B cell (primary cell): ENCODE measurements at regions not wholly inside any gene's neighbourhood (a gene's known extent, or its start where the extent isn't known, plus 50 kb on each side); places are given as distances from the start of the nearest gene placed in this dataset.

Source experiments
- ATAC-seq: fragments of 200-7000 bp; cut with Tn5 transposase; one replicate; pipeline ENCODE4 v1.10.0; 2021; ENCODE audit warnings: low read depth, mild to moderate bottlenecking, moderate number of reproducible peaks, moderate library complexity
- CTCF ChIA-PET: fragments of 350-600 bp; sonication (Branson Sonifier 250); formaldehyde crosslinking; loops from one replicate; lab custom pipeline; 2021; ENCODE audit warnings: antibody characterized with exemption, inconsistent platforms; lab: Charles Lee
- POLR2A ChIA-PET: fragments of 350-600 bp; sonication (Branson Sonifier 250); formaldehyde crosslinking; loops from one replicate; lab custom pipeline; 2021; ENCODE audit warnings: antibody characterized with exemption; lab: Charles Lee
- DNase-seq: peaks from one replicate; pipeline ENCODE4 v3.0.0; 2013
- H2AFZ ChIP-seq: 2 replicates; pipeline ENCODE4 v1.6.1; 2012; ENCODE audit warnings: mild to moderate bottlenecking, low read depth, low read length; ENCODE audit not compliant: insufficient read depth, poor library complexity, severe bottlenecking
- H3K27ac ChIP-seq, 2 donors: 1 replicate in 1 of 2; 2 replicates in 1 of 2; pipeline ENCODE4 v1.5.1; 2012 to 2013; ENCODE audit warnings: low read length in 2 of 2, mild to moderate bottlenecking in 2 of 2, moderate library complexity in 1 of 2
- H3K27me3 ChIP-seq, 4 experiments: fragments of 200-600 bp in 1 of 4; sonication (generic) in 1 of 4; replicated peaks in 1 of 4; 1 replicate in 2 of 4; 2 replicates in 2 of 4; pipeline versions ENCODE4 v1.6.1 to v1.7.0; 2013 to 2016; ENCODE audit warnings: low read length in 3 of 4, mild to moderate bottlenecking in 2 of 4, mixed read lengths in 1 of 4, moderate library complexity in 1 of 4; ENCODE audit not compliant: insufficient read depth in 4 of 4, control insufficient read depth in 3 of 4; ENCODE audit errors: control extremely low read depth in 1 of 4
- H3K36me3 ChIP-seq, 2 experiments: replicated peaks in 1 of 2; 1 replicate in 1 of 2; 2 replicates in 1 of 2; pipeline versions ENCODE4 v1.6.1 to v1.7.1; 2013; ENCODE audit warnings: low read length in 1 of 2; ENCODE audit not compliant: insufficient read depth in 2 of 2, control insufficient read depth in 1 of 2; ENCODE audit errors: control extremely low read depth in 1 of 2, extremely low read depth in 1 of 2
- H3K4me1 ChIP-seq, 2 donors: fragments of 200-600 bp in 1 of 2; sonication (generic) in 1 of 2; 1 replicate in 1 of 2; 2 replicates in 1 of 2; pipeline versions ENCODE4 v1.5.1 to v1.6.1; 2013 to 2017; ENCODE audit warnings: low read length in 2 of 2; ENCODE audit not compliant: control insufficient read depth in 2 of 2, insufficient read depth in 2 of 2
- H3K4me2 ChIP-seq: replicated peaks from 2 replicates; pipeline ENCODE3; 2012; ENCODE audit warnings: mild to moderate bottlenecking, low read depth, low read length; ENCODE audit not compliant: poor library complexity, severe bottlenecking
- H3K4me3 ChIP-seq, 5 experiments: fragments of 200-600 bp in 1 of 5; sonication (generic) in 1 of 5; 1 replicate in 3 of 5; 2 replicates in 2 of 5; pipeline versions ENCODE4 v1.5.1 to v1.7.0; 2011 to 2016; ENCODE audit warnings: low read length in 4 of 5, mild to moderate bottlenecking in 4 of 5, low read depth in 2 of 5, control low read depth in 1 of 5, moderate library complexity in 1 of 5; ENCODE audit not compliant: insufficient read depth in 1 of 5; ENCODE audit errors: control extremely low read depth in 1 of 5, extremely low read depth in 1 of 5
- H3K79me2 ChIP-seq: fragments of 200-600 bp; sonication (generic); one replicate; pipeline ENCODE4 v1.6.0; 2016; ENCODE audit warnings: low read length; ENCODE audit not compliant: control insufficient read depth, insufficient read depth
- H3K9ac ChIP-seq: fragments of 200-600 bp; sonication (generic); 2 replicates; pipeline ENCODE4 v1.6.1; 2017; ENCODE audit warnings: mild to moderate bottlenecking, low read length, moderate library complexity
- H3K9me3 ChIP-seq, 3 donors: one replicate each; pipeline versions ENCODE4 v1.6.1 to v1.7.1; 2013; ENCODE audit warnings: low read length in 2 of 3; ENCODE audit not compliant: control insufficient read depth in 2 of 3, insufficient read depth in 1 of 3; ENCODE audit errors: control extremely low read depth in 1 of 3
- H4K20me1 ChIP-seq: 2 replicates; pipeline ENCODE4 v1.6.0; 2012; ENCODE audit warnings: mild to moderate bottlenecking, low read length; ENCODE audit not compliant: insufficient read depth, control insufficient read depth, poor library complexity, severe bottlenecking
- H3K27ac Mint-ChIP-seq: one replicate; pipeline ENCODE4 v1.8.0; 2021; ENCODE audit warnings: mixed read lengths
- H3K27me3 Mint-ChIP-seq: one replicate; pipeline ENCODE4 v1.8.0; 2021; ENCODE audit warnings: mixed read lengths
- H3K4me1 Mint-ChIP-seq: one replicate; pipeline ENCODE4 v1.8.0; 2021; ENCODE audit warnings: mixed read lengths
- H3K4me3 Mint-ChIP-seq: one replicate; pipeline ENCODE4 v1.8.0; 2021; ENCODE audit warnings: mixed read lengths
- H3K9me3 Mint-ChIP-seq: one replicate; pipeline ENCODE4 v1.8.0; 2022; ENCODE audit warnings: mixed read lengths; ENCODE audit not compliant: insufficient read depth
- CTCF ChIP-seq: fragments of 200-600 bp; IDR thresholded peaks from one replicate; pipeline ENCODE4 v1.8.0; 2022; ENCODE audit warnings: antibody characterized with exemption, mild to moderate bottlenecking
- EZH2 ChIP-seq: IDR thresholded peaks from 2 replicates; pipeline ENCODE4 v1.6.1; 2012; ENCODE audit warnings: borderline replicate concordance, low read depth, mild to moderate bottlenecking, moderate library complexity, low read length; ENCODE audit not compliant: insufficient read depth, poor library complexity, severe bottlenecking
- WGBS: methylation state at CpG from one replicate; pipeline ENCODE4 v1.1.5; 2013; ENCODE audit warnings: missing lambda C conversion rate; ENCODE audit not compliant: insufficient coverage; 5-methylcytosine and 5-hydroxymethylcytosine counted together
- intact Hi-C: fragments of 100-400 bp; cut with micrococcal nuclease; formaldehyde crosslinking; loops from one replicate; pipeline ENCODE4 v1.10.0; 2022

GRCh38 chr21:15446223-15446622, 283.6 kb upstream of the USP25 start:
- no peaks in the 10 kb centered on the region for H4K20me1 ChIP-seq
- Mint-ChIP-seq H3K27ac (no peak overlapping the region), H3K4me1 (peaks cover 15% of the 10 kb centered on the region), H3K9me3 (peaks cover 11% of the 10 kb centered on the region), H3K4me3 (no peak overlapping the region), H3K27me3 (no peaks in the 10 kb centered on the region)
- CTCF ChIA-PET = no interaction called here
- H2AFZ ChIP-seq = no peak overlapping the region
- no peak overlapping the region for H3K4me2 ChIP-seq
- H3K9ac ChIP-seq = no peak overlapping the region
- no peaks in the 10 kb centered on the region for H3K36me3 ChIP-seq
- H3K27me3 ChIP-seq = no peaks in the 10 kb centered on the region
- peaks cover 0 to 4% (median 0%) of the 10 kb centered on the region in 3 donors for H3K9me3 ChIP-seq
- POLR2A ChIA-PET = no interaction called here
- intact Hi-C loops = no loop called here
- no peak for TF ChIP-seq CTCF
- H3K4me3 ChIP-seq = no peak overlapping the region
- H3K27ac ChIP-seq = no peak overlapping the region
- DNase-seq = no peak
- WGBS = 24% methylated on average over 3 of the region's 3 CpGs
- ATAC-seq = no peak
- no peaks in the 10 kb centered on the region for H3K79me2 ChIP-seq
- H3K4me1 ChIP-seq = peaks cover 12 to 13% of the 10 kb centered on the region in 2 donors

GRCh38 chr21:15449556-15449955, 280.2 kb upstream of the USP25 start:
- Histone ChIP-seq H3K4me3 (no peak overlapping the region), H3K4me2 (no peak overlapping the region), H3K4me1 (peaks cover 12 to 13% of the 10 kb centered on the region in 2 donors), H3K27me3 (no peaks in the 10 kb centered on the region), H4K20me1 (no peaks in the 10 kb centered on the region), H3K36me3 (no peaks in the 10 kb centered on the region), H3K9me3 (peaks cover 0 to 4% (median 0%) of the 10 kb centered on the region in 3 donors), H3K79me2 (no peaks in the 10 kb centered on the region), H2AFZ (no peak overlapping the region), H3K9ac (no peak overlapping the region), H3K27ac (no peak overlapping the region)
- ATAC-seq (no peak), DNase-seq (no peak)
- WGBS = no CpG with 5 or more reads among the region's 1 CpG
- H3K4me1 Mint-ChIP-seq = peaks cover 14% of the 10 kb centered on the region
- intact Hi-C loops = no loop called here
- TF ChIP-seq CTCF (no peak), EZH2 (no peak)
- ChIA-PET POLR2A (no interaction called here), CTCF (no interaction called here)
- peaks cover 11% of the 10 kb centered on the region for H3K9me3 Mint-ChIP-seq
- H3K27me3 Mint-ChIP-seq = no peaks in the 10 kb centered on the region
- H3K27ac Mint-ChIP-seq = no peak overlapping the region
- H3K4me3 Mint-ChIP-seq = no peak overlapping the region
